ENCODE measurements at regions not wholly inside any gene's neighbourhood (a gene's known extent, or its start where the extent isn't known, plus 50 kb on each side); places are given as distances from the start of the nearest gene placed in this dataset.

- no peak overlapping the region for H3K4me3 ChIP-seq
- no peaks in the 10 kb centered on the region for H3K27me3 ChIP-seq (ENCODE audit: insufficient read depth in 3 of 3, low read length in 2 of 3)
- WGBS, 3 donors, result 82 to 88% (median 84%) methylated on average over 8 of the region's 8 CpGs
- ATAC-seq (no peak), DNase-seq (no peak)
- H3K4me1 ChIP-seq, result no peaks in the 10 kb centered on the region
- intact Hi-C loops (cut with DNase I), result no loop called here
- no peaks in the 10 kb centered on the region for H3K9me3 ChIP-seq
- no peaks in the 10 kb centered on the region for H3K36me3 ChIP-seq (ENCODE audit: insufficient read depth in 1 of 2, low read depth in 1 of 2)
- no peak for TF ChIP-seq CTCF (IDR thresholded peaks at IDR 0.05)
- no peak overlapping the region for H3K27ac ChIP-seq
Observed at GRCh38 chr7:50152486-50152885, 59.4 kb upstream of the ZPBP start.

- no peak for TF ChIP-seq CTCF (IDR thresholded peaks at IDR 0.05)
- H3K9me3 ChIP-seq, result no peaks in the 10 kb centered on the region
- H3K27me3 ChIP-seq (ENCODE audit: insufficient read depth in 3 of 3, low read length in 2 of 3), result no peaks in the 10 kb centered on the region
- DNase-seq (no peak), ATAC-seq (no peak)
- H3K36me3 ChIP-seq (ENCODE audit: insufficient read depth in 1 of 2, low read depth in 1 of 2), result no peaks in the 10 kb centered on the region
- H3K4me3 ChIP-seq, result no peak overlapping the region
- intact Hi-C loops (cut with DNase I), result no loop called here
- H3K27ac ChIP-seq, result no peak overlapping the region
- no peaks in the 10 kb centered on the region for H3K4me1 ChIP-seq
- WGBS, 3 donors, result 55 to 72% (median 56%) methylated on average over 3 of the region's 3 CpGs
Observed at GRCh38 chr7:50151661-50152060, 58.6 kb upstream of the ZPBP start.

- no peak overlapping the region for H3K4me3 ChIP-seq
- no peak for TF ChIP-seq CTCF (IDR thresholded peaks at IDR 0.05)
- H3K27me3 ChIP-seq (ENCODE audit: insufficient read depth in 3 of 3, low read length in 2 of 3), result no peaks in the 10 kb centered on the region
- no peaks in the 10 kb centered on the region for H3K36me3 ChIP-seq (ENCODE audit: insufficient read depth in 1 of 2, low read depth in 1 of 2)
- WGBS, 3 donors, result 78 to 82% (median 80%) methylated on average over 2 of the region's 2 CpGs
- no peaks in the 10 kb centered on the region for H3K9me3 ChIP-seq
- ATAC-seq, result no peak
- no peaks in the 10 kb centered on the region for H3K4me1 ChIP-seq
- no peak for DNase-seq
- no peak overlapping the region for H3K27ac ChIP-seq
- intact Hi-C loops (cut with DNase I), result no loop called here
Observed at GRCh38 chr7:50151001-50151400, 58.0 kb upstream of the ZPBP start.

GRCh38 chr7:50149369-50149768 lies 56.3 kb upstream of the ZPBP start:
- DNase-seq (no peak), ATAC-seq (no peak)
- 36 to 61% (median 50%) methylated on average over 2 of the region's 2 CpGs for WGBS, 3 donors
- H3K4me3 ChIP-seq, result no peak overlapping the region
- H3K4me1 ChIP-seq, result no peaks in the 10 kb centered on the region
- no peak for TF ChIP-seq CTCF (IDR thresholded peaks at IDR 0.05)
- H3K9me3 ChIP-seq, result no peaks in the 10 kb centered on the region
- intact Hi-C loops (cut with DNase I), result no loop called here
- H3K36me3 ChIP-seq (ENCODE audit: insufficient read depth in 1 of 2, low read depth in 1 of 2), result no peaks in the 10 kb centered on the region
- no peak overlapping the region for H3K27ac ChIP-seq
- no peaks in the 10 kb centered on the region for H3K27me3 ChIP-seq (ENCODE audit: insufficient read depth in 3 of 3, low read length in 2 of 3)

GRCh38 chr7:50147951-50148808 lies 55.1 kb upstream of the ZPBP start:
- Histone ChIP-seq H3K36me3 (ENCODE audit: insufficient read depth in 1 of 2, low read depth in 1 of 2) (no peaks in the 10 kb centered on the region), H3K27ac (no peak overlapping the region), H3K27me3 (ENCODE audit: insufficient read depth in 3 of 3, low read length in 2 of 3) (no peaks in the 10 kb centered on the region), H3K9me3 (no peaks in the 10 kb centered on the region), H3K4me1 (no peaks in the 10 kb centered on the region), H3K4me3 (no peak overlapping the region)
- ATAC-seq, result no peak
- 14 to 18% (median 18%) methylated on average over 6 of the region's 6 CpGs for WGBS, 3 donors
- DNase-seq, result no peak
- TF ChIP-seq CTCF (IDR thresholded peaks at IDR 0.05), result no peak
- intact Hi-C loops (cut with DNase I), result no loop called here
